ENCODE measurements at regions not wholly inside any gene's neighbourhood (a gene's known extent, or its start where the extent isn't known, plus 50 kb on each side); places are given as distances from the start of the nearest gene placed in this dataset.
"Not testable (repeated sequence)": the region's sequence is repeated elsewhere in the genome, so short reads cannot be mapped to it uniquely, and the experiment has no call there.

- not testable (repeated sequence) for TF ChIP-seq CTCF (IDR thresholded peaks at IDR 0.05; ENCODE audit: low read depth, low read length, poor library complexity, severe bottlenecking); EZH2phosphoT487 (IDR thresholded peaks at IDR 0.05; ENCODE audit: borderline replicate concordance, low read length)
These were observed 50.2 kb upstream of the NEIL3 start for GRCh38 chr4:177259466-177259865.
